ENCODE measurements at regions not wholly inside any gene's neighbourhood (a gene's known extent, or its start where the extent isn't known, plus 50 kb on each side); places are given as distances from the start of the nearest gene placed in this dataset.

DNA sequence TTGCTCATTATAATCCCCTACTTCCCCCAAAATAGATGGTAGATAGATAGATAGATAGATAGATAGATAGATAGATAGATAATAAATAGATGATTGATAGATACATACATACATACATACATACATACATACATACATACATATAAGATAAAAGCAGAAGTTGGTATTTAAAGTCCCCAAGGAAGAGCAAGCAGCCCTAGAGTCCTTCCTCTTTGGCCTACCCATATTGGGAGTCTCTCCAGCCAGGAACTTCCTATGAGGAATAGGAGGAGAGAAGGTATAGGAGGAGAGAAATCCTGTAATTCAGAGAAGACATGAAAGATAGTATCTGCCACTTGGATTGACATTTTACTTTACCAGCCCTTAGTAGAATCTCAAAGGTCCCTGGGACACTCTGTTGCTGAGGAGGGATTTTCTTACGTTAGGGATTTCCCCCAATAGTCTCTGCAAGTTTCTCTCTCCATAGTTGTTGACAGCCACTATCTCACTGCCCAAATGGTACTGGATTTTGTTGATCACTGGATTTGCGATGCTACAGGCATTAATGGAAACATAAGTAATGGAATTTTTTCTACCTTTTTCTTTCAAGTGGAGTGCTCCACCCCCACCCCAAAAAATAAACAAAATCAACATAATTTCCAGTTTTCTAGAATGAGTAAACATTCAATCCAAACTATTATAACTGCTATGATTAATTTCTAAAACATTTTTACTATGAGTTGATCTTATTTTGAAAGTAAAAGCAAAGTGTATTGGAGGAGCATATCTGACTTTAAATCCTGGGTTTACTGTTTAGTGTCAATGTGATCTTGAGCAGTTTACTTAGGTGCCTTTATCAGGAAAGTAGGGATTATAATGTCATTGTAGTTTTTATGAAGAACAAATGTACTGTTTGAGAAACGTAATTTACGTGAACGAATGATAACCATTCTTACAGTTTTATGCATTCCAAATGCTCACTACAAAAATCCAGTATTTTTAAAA lies 93.2 kb upstream of the TNFSF4 start:
- no peak overlapping the region; the same call in 1 of the 2 replicates for H2AFZ ChIP-seq (ENCODE audit: low read depth, low read length)
- no peak overlapping the region for H3K4me3 ChIP-seq
- H3K9me3 ChIP-seq (replicated peaks; ENCODE audit: control insufficient read depth, insufficient read depth, low read depth, low read length) = no peaks in the 10 kb centered on the region
- H4K20me1 ChIP-seq (replicated peaks; ENCODE audit: control insufficient read depth, insufficient read depth, low read length) = no peaks in the 10 kb centered on the region
- no TSS peak for BruUV-seq (replicated peaks)
- H3K9me1 ChIP-seq (ENCODE audit: control insufficient read depth, insufficient read depth, low read length) = no peaks in the 10 kb centered on the region
- FAIRE-seq = no peak
- H3K79me2 ChIP-seq (ENCODE audit: control insufficient read depth, insufficient read depth, low read length) = no peaks in the 10 kb centered on the region
- ChIA-PET POLR2A (no interaction called here), CTCF (ENCODE audit: low intra/inter-chr PET ratio) (no interaction called here)
- H3K4me2 ChIP-seq (ENCODE audit: insufficient read depth, low read length) = no peak overlapping the region
- H3K27ac ChIP-seq (ENCODE audit: extremely low read depth, low read depth, low read length) = no peak overlapping the region
- no peak for DNase-seq (ENCODE audit: extremely low read depth in 1 of 4, low spot score in 3 of 4)
- 59% methylated on average over 5 of the region's 5 CpGs for WGBS (ENCODE audit: insufficient coverage, low coverage, missing lambda C conversion rate)
- in situ Hi-C loops (cut with MboI) (no loop called here), intact Hi-C loops (cut with micrococcal nuclease) (loop anchor here (5.0 kb wide), 1 partner anchor 33 kb away; no protein-coding TSS in a partner anchor)
- peaks cover 5 to 39% of the 10 kb centered on the region in 2 experiments for H3K4me1 ChIP-seq (replicated peaks in 1 of 2; ENCODE audit: control insufficient read depth in 2 of 2, insufficient read depth in 2 of 2, low read length in 2 of 2)
- H3K9ac ChIP-seq (ENCODE audit: insufficient read depth in 1 of 2, low read depth in 2 of 2, low read length in 2 of 2) = no peak overlapping the region
- ATAC-seq = no peak
- no peaks in the 10 kb centered on the region for H3K27me3 ChIP-seq (ENCODE audit: control insufficient read depth in 2 of 2, insufficient read depth in 2 of 2, low read length in 2 of 2)
- no peaks in the 10 kb centered on the region for H3K36me3 ChIP-seq (ENCODE audit: control insufficient read depth, insufficient read depth, low read length)
- TF ChIP-seq ZNF398 (CRISPR knock-in tag; IDR thresholded peaks at IDR 0.05) = no peak
- no peak for TF ChIP-seq ZNF766 (CRISPR knock-in tag; conservative IDR thresholded peaks at IDR 0.05)
- TF ChIP-seq, protein P1, sequence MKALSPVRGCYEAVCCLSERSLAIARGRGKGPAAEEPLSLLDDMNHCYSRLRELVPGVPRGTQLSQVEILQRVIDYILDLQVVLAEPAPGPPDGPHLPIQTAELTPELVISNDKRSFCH (CRISPR knock-in tag; IDR thresholded peaks at IDR 0.05) = no peak
- TF ChIP-seq, protein P1 (tag; IDR thresholded peaks at IDR 0.05) = no peak
- TF ChIP-seq RUNX1 (IDR thresholded peaks at IDR 0.05; ENCODE audit: low read depth) = no peak
- TF ChIP-seq, protein P2, sequence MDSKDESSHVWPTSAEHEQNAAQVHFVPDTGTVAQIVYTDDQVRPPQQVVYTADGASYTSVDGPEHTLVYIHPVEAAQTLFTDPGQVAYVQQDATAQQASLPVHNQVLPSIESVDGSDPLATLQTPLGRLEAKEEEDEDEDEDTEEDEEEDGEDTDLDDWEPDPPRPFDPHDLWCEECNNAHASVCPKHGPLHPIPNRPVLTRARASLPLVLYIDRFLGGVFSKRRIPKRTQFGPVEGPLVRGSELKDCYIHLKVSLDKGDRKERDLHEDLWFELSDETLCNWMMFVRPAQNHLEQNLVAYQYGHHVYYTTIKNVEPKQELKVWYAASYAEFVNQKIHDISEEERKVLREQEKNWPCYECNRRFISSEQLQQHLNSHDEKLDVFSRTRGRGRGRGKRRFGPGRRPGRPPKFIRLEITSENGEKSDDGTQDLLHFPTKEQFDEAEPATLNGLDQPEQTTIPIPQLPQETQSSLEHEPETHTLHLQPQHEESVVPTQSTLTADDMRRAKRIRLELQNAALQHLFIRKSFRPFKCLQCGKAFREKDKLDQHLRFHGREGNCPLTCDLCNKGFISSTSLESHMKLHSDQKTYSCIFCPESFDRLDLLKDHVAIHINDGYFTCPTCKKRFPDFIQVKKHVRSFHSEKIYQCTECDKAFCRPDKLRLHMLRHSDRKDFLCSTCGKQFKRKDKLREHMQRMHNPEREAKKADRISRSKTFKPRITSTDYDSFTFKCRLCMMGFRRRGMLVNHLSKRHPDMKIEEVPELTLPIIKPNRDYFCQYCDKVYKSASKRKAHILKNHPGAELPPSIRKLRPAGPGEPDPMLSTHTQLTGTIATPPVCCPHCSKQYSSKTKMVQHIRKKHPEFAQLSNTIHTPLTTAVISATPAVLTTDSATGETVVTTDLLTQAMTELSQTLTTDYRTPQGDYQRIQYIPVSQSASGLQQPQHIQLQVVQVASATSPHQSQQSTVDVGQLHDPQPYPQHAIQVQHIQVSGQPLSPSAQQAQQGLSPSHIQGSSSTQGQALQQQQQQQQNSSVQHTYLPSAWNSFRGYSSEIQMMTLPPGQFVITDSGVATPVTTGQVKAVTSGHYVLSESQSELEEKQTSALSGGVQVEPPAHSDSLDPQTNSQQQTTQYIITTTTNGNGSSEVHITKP (IDR thresholded peaks at IDR 0.05; ENCODE audit: partially characterized antibody) = peak; percentile 94
- TF ChIP-seq CBX8 (IDR thresholded peaks at IDR 0.05; ENCODE audit: borderline replicate concordance, extremely low read depth, low read depth, low read length, poor library complexity, severe bottlenecking) = no peak
- TF ChIP-seq ATF7 (IDR thresholded peaks at IDR 0.05) = peak; percentile 68; the same call in 1 of the 2 replicates
- TF ChIP-seq ARID4B (CRISPR knock-in tag; IDR thresholded peaks at IDR 0.05) = no peak
